SK-N-MC (cell line): ENCODE measurements at regions not wholly inside any gene's neighbourhood (a gene's known extent, or its start where the extent isn't known, plus 50 kb on each side); places are given as distances from the start of the nearest gene placed in this dataset.
"Not testable (repeated sequence)": the region's sequence is repeated elsewhere in the genome, so short reads cannot be mapped to it uniquely, and the experiment has no call there.

ENCODE experiments used
- EZH2 ChIP-seq: fragments of 200-600 bp; sonication (generic); IDR thresholded peaks from one replicate; pipeline ENCODE4 v1.6.1; 2017; ENCODE audit warnings: antibody characterized with exemption
- FOXP2 ChIP-seq: optimal IDR thresholded peaks from 2 replicates; pipeline ENCODE3; 2011; ENCODE audit warnings: mild to moderate bottlenecking, moderate library complexity; ENCODE audit not compliant: insufficient read depth; ENCODE audit errors: extremely low read length, control extremely low read depth
- POLR2AphosphoS5 ChIP-seq: IDR thresholded peaks from 2 replicates; pipeline ENCODE4 v1.6.1; 2012; ENCODE audit warnings: mild to moderate bottlenecking, low read depth, low read length, borderline replicate concordance

DNA sequence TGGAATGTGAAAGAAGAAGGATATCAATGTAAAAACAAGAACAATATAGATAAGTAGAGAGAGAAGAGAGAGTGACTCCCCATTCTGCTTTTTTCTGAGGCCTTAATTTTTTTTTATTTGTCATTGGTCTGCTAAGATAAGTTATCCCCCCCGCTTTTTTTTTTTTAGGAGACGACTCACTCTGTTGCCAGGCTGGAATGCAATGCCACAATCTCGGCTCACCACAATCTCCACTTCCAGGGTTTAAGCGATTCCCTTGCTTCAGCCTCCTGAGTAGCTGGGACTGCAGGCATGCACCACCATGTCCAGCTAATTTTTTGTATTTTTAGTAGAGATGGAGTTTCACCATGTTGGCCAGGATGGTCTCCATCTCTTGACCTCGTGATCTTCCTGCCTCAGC, 677.0 kb downstream of the MAFB start:
- TF ChIP-seq EZH2, POLR2AphosphoS5, FOXP2: not testable (repeated sequence)
